Nephron (organoid): ENCODE measurements at regions not wholly inside any gene's neighbourhood (a gene's known extent, or its start where the extent isn't known, plus 50 kb on each side); places are given as distances from the start of the nearest gene placed in this dataset.
A peak's percentile ranks its signal among the peaks of the same experiment; 100 is the strongest.

Source experiments
- H3K27ac Mint-ChIP-seq, 3 experiments: 2 replicates each; pipeline ENCODE4 v1.8.0; 2020; ENCODE audit warnings: mixed read lengths in 3 of 3, mild to moderate bottlenecking in 2 of 3, moderate library complexity in 1 of 3
- H3K27me3 Mint-ChIP-seq: 2 replicates; pipeline ENCODE4 v1.8.0; 2021; ENCODE audit warnings: low read depth, mild to moderate bottlenecking, moderate library complexity, mixed read lengths
- H3K36me3 Mint-ChIP-seq: 2 replicates; pipeline ENCODE4 v1.8.0; 2020; ENCODE audit warnings: low read depth, mixed read lengths
- H3K4me1 Mint-ChIP-seq: 2 replicates; pipeline ENCODE4 v1.8.0; 2020; ENCODE audit warnings: mixed read lengths
- H3K4me3 Mint-ChIP-seq, 3 experiments: 2 replicates each; pipeline ENCODE4 v1.8.0; 2020; ENCODE audit warnings: mild to moderate bottlenecking in 3 of 3, mixed read lengths in 3 of 3, moderate library complexity in 2 of 3
- H3K9me3 Mint-ChIP-seq: 2 replicates; pipeline ENCODE4 v1.8.0; 2020; ENCODE audit warnings: mixed read lengths
- TF ChIP-seq, protein P1 (sequence below), 3 experiments: fragments of 200-600 bp; sonication (generic); IDR thresholded peaks; one replicate each; pipeline ENCODE4 v1.5.0; 2021; ENCODE audit warnings: antibody characterized with exemption in 3 of 3; ENCODE audit not compliant: unreplicated experiment in 3 of 3

GRCh38 chr1:56229186-56229585, 350.2 kb downstream of the PLPP3 start:
- no peaks in the 10 kb centered on the region for H3K36me3 Mint-ChIP-seq
- peak overlapping the region in 2 of 3 experiments; percentile 65 to 83 for H3K27ac Mint-ChIP-seq
- TF ChIP-seq, protein P1, sequence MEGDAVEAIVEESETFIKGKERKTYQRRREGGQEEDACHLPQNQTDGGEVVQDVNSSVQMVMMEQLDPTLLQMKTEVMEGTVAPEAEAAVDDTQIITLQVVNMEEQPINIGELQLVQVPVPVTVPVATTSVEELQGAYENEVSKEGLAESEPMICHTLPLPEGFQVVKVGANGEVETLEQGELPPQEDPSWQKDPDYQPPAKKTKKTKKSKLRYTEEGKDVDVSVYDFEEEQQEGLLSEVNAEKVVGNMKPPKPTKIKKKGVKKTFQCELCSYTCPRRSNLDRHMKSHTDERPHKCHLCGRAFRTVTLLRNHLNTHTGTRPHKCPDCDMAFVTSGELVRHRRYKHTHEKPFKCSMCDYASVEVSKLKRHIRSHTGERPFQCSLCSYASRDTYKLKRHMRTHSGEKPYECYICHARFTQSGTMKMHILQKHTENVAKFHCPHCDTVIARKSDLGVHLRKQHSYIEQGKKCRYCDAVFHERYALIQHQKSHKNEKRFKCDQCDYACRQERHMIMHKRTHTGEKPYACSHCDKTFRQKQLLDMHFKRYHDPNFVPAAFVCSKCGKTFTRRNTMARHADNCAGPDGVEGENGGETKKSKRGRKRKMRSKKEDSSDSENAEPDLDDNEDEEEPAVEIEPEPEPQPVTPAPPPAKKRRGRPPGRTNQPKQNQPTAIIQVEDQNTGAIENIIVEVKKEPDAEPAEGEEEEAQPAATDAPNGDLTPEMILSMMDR (IDR thresholded peaks at IDR 0.05; ENCODE audit: unreplicated experiment in 3 of 3), result no peak
- no peaks in the 10 kb centered on the region for H3K9me3 Mint-ChIP-seq
- no peak overlapping the region for H3K4me3 Mint-ChIP-seq
- H3K27me3 Mint-ChIP-seq, result no peaks in the 10 kb centered on the region
- H3K4me1 Mint-ChIP-seq, result peaks cover 5% of the 10 kb centered on the region

DNA sequence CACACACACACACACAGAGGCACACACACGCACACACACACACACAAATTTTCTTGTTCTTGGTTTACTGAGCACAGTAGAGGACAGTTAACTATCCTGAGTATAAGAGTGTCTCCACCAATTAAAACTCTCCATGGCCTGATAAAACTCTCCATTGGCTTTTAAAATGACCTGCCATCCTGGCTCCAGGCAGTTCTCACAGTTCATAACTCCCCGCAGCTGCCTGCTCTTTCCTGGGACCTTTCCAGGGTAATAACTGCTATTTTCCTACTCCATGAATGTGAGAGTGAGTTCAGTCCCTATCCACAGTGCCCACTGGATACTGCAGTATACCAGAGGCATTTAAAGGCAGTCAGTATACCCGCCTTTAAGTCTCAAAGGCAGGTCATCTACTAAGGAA, 351.5 kb downstream of the PLPP3 start:
- TF ChIP-seq, protein P1 (IDR thresholded peaks at IDR 0.05; ENCODE audit: unreplicated experiment in 3 of 3), result no peak
- Mint-ChIP-seq H3K4me3 (no peak overlapping the region), H3K4me1 (peaks cover 5% of the 10 kb centered on the region), H3K36me3 (no peaks in the 10 kb centered on the region), H3K9me3 (no peaks in the 10 kb centered on the region), H3K27ac (peak overlapping the region in 1 of 3 experiments; percentile 16), H3K27me3 (no peaks in the 10 kb centered on the region)

GRCh38 chr1:56227401-56227800, 352.0 kb downstream of the PLPP3 start:
- no peaks in the 10 kb centered on the region for H3K27me3 Mint-ChIP-seq
- peak overlapping the region in 1 of 3 experiments; percentile 9 for H3K27ac Mint-ChIP-seq
- TF ChIP-seq, protein P1 (IDR thresholded peaks at IDR 0.05; ENCODE audit: unreplicated experiment in 3 of 3), result no peak
- peaks cover 5% of the 10 kb centered on the region for H3K4me1 Mint-ChIP-seq
- no peaks in the 10 kb centered on the region for H3K9me3 Mint-ChIP-seq
- no peaks in the 10 kb centered on the region for H3K36me3 Mint-ChIP-seq
- H3K4me3 Mint-ChIP-seq, result no peak overlapping the region

GRCh38 chr1:56225964-56226815, 353.2 kb downstream of the PLPP3 start:
- peaks cover 5% of the 10 kb centered on the region for H3K4me1 Mint-ChIP-seq
- no peaks in the 10 kb centered on the region for H3K36me3 Mint-ChIP-seq
- TF ChIP-seq, protein P1 (IDR thresholded peaks at IDR 0.05; ENCODE audit: unreplicated experiment in 3 of 3), result no peak
- peaks cover 3% of the 10 kb centered on the region for H3K9me3 Mint-ChIP-seq
- H3K27me3 Mint-ChIP-seq, result no peaks in the 10 kb centered on the region
- H3K27ac Mint-ChIP-seq, result no peak overlapping the region
- no peak overlapping the region for H3K4me3 Mint-ChIP-seq

DNA sequence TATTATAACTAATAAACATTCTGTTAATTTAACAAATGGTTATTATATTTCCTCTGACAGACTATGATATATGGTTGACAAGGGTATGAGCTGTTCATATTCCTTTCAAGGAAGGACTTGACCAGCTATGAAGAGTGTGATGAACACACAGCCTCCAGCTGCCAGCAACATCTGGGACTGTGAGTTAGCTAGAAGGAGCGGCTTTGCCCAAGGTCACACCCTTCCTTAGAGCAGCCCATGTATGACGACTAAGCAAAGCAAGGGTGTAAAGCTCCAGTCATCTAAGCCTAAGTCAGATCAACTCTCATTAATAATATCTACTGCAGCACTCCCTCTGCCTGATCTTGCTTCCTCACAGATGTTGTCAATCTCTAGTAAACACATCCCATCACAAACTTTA, 355.4 kb downstream of the PLPP3 start:
- Mint-ChIP-seq H3K27me3 (no peaks in the 10 kb centered on the region), H3K27ac (no peak overlapping the region), H3K4me1 (peaks cover 3% of the 10 kb centered on the region), H3K9me3 (peaks cover 3% of the 10 kb centered on the region), H3K36me3 (no peaks in the 10 kb centered on the region), H3K4me3 (no peak overlapping the region)
- TF ChIP-seq, protein P1 (IDR thresholded peaks at IDR 0.05; ENCODE audit: unreplicated experiment in 3 of 3), result no peak
